Colonic mucosa (tissue), 4 donors: ENCODE measurements at regions not wholly inside any gene's neighbourhood (a gene's known extent, or its start where the extent isn't known, plus 50 kb on each side); places are given as distances from the start of the nearest gene placed in this dataset.

ENCODE experiments used
- DNase-seq: peaks from one replicate; pipeline ENCODE4 v3.0.0-alpha.2; 2020
- H3K27ac ChIP-seq: fragments of 200-600 bp; one replicate; pipeline ENCODE4 v1.8.0; 2021
- H3K27me3 ChIP-seq: fragments of 200-600 bp; one replicate; pipeline ENCODE4 v1.8.0; 2021
- H3K36me3 ChIP-seq: fragments of 200-600 bp; one replicate; pipeline ENCODE4 v1.8.0; 2021
- H3K4me1 ChIP-seq: fragments of 200-600 bp; one replicate; pipeline ENCODE4 v1.8.0; 2021; ENCODE audit warnings: mild to moderate bottlenecking
- H3K4me3 ChIP-seq: fragments of 200-600 bp; one replicate; pipeline ENCODE4 v1.8.0; 2021
- H3K9ac ChIP-seq, 2 donors: one replicate each; pipeline ENCODE4 v1.7.0; 2013; ENCODE audit warnings: control low read depth in 2 of 2, low read depth in 2 of 2, low read length in 2 of 2
- H3K9me3 ChIP-seq: fragments of 200-600 bp; one replicate; pipeline ENCODE4 v1.8.0; 2021
- intact Hi-C: fragments of 100-400 bp; cut with DNase I; formaldehyde crosslinking; loops from one replicate; pipeline ENCODE4 v1.14.1; 2022
- TF ChIP-seq, protein P1 (sequence below): fragments of 200-600 bp; IDR thresholded peaks from one replicate; pipeline ENCODE4 v1.8.0; 2022; ENCODE audit warnings: antibody characterized with exemption, mild to moderate bottlenecking
- donor health status: healthy.
- donor health status: DM: no; HTN: no; CAD: no.
- donor health status: DM: no; HTN: no; CAD: no.

DNA sequence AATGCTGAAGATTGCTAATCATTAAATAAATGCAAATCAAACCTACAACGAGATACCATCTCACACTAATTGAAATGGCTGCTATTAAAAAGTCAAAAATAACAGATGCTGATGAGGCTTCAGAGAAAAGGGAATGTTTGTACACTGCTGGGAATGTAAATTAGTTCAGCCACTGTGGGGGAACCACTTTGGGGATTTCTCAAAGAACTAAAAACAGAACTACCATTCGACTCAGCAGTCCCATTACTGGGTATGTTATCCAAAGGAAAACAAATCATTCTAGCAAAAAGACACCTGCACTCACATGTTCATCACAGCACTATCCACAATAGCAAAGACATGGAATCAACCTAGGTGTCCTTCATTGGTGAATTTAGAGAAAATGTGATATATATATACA is 379.0 kb upstream of the CNTNAP2 start:
- no peak for DNase-seq
- no peaks in the 10 kb centered on the region for H3K36me3 ChIP-seq
- no peaks in the 10 kb centered on the region for H3K4me1 ChIP-seq
- no peak overlapping the region for H3K4me3 ChIP-seq
- intact Hi-C loops = no loop called here
- no peak overlapping the region for H3K27ac ChIP-seq
- no peak overlapping the region for H3K9ac ChIP-seq
- TF ChIP-seq, protein P1, sequence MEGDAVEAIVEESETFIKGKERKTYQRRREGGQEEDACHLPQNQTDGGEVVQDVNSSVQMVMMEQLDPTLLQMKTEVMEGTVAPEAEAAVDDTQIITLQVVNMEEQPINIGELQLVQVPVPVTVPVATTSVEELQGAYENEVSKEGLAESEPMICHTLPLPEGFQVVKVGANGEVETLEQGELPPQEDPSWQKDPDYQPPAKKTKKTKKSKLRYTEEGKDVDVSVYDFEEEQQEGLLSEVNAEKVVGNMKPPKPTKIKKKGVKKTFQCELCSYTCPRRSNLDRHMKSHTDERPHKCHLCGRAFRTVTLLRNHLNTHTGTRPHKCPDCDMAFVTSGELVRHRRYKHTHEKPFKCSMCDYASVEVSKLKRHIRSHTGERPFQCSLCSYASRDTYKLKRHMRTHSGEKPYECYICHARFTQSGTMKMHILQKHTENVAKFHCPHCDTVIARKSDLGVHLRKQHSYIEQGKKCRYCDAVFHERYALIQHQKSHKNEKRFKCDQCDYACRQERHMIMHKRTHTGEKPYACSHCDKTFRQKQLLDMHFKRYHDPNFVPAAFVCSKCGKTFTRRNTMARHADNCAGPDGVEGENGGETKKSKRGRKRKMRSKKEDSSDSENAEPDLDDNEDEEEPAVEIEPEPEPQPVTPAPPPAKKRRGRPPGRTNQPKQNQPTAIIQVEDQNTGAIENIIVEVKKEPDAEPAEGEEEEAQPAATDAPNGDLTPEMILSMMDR = no peak
- H3K27me3 ChIP-seq = no peaks in the 10 kb centered on the region
- no peaks in the 10 kb centered on the region for H3K9me3 ChIP-seq

DNA sequence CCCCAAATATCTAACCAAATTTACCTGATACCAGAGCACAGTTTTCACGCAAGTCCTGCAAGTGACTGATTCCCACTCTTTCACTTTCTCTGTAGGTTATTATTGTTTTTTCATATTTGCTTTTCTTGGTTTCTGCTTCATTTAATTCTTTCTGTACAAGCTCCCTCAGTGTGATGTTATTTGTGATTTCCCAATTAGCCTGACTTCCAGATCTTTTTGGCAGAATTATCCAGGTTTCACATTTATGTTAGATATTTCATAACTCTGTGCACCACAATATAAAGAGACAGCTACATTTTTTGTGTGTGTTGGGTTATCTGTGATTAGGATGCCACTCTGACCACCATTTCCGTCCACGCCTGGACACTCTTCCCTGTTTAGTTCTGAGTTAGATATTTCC is 381.5 kb upstream of the CNTNAP2 start:
- TF ChIP-seq, protein P1 = no peak
- DNase-seq = no peak

DNA sequence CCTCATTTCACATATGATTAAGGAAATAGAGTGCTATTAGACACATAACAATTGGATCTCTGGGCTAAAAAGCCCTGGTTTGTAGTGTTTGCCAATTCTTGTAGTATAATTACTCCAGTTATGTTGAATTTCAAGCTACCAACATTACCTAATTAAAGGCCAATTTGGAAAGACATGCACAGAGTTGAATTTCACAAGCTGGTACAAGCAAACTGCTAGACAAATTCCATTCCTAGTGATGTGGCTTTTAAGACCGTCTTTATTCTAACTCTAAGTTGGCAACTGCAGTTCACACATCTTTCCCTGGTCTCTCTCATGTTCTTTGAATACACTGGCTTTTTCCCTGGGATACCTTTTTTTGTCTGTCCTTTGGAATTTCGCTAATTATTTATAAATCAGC is 384.1 kb upstream of the CNTNAP2 start:
- H3K36me3 ChIP-seq = no peaks in the 10 kb centered on the region
- H3K9ac ChIP-seq = no peak overlapping the region
- H3K4me3 ChIP-seq = no peak overlapping the region
- no peak for DNase-seq
- intact Hi-C loops = no loop called here
- no peaks in the 10 kb centered on the region for H3K4me1 ChIP-seq
- no peaks in the 10 kb centered on the region for H3K27me3 ChIP-seq
- H3K9me3 ChIP-seq = no peaks in the 10 kb centered on the region
- no peak overlapping the region for H3K27ac ChIP-seq
- TF ChIP-seq, protein P1 = no peak

More for the DNA sequence above, 381.5 kb upstream of the CNTNAP2 start:
- intact Hi-C loops = no loop called here
- Histone ChIP-seq H3K27me3 (no peaks in the 10 kb centered on the region), H3K9ac (no peak overlapping the region), H3K27ac (no peak overlapping the region), H3K4me3 (no peak overlapping the region), H3K36me3 (no peaks in the 10 kb centered on the region), H3K9me3 (no peaks in the 10 kb centered on the region), H3K4me1 (no peaks in the 10 kb centered on the region)

DNA sequence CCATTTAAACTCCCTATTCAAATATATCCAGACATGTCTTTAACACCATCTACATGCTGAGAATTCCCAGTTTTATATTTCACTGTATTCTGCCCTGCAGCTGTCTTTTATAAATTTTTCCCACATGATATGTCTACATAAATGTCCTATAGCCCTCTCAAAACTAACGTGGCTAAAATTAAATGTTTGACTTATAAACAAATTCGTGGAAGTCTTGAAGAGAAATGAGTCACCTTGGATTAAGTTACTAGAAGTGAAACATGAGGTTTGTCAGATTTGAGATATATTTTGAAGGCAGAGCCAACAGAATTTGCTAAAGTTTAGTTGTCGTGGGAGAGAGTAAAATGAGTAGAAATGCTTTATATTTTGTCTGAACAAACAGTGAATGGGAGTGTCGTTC is 386.9 kb upstream of the CNTNAP2 start:
- H3K27me3 ChIP-seq = no peaks in the 10 kb centered on the region
- H3K4me1 ChIP-seq = no peaks in the 10 kb centered on the region
- H3K36me3 ChIP-seq = no peaks in the 10 kb centered on the region
- intact Hi-C loops = no loop called here
- H3K9ac ChIP-seq = no peak overlapping the region
- H3K4me3 ChIP-seq = no peak overlapping the region
- H3K27ac ChIP-seq = no peak overlapping the region
- H3K9me3 ChIP-seq = no peaks in the 10 kb centered on the region
- DNase-seq = no peak
- TF ChIP-seq, protein P1 = no peak

DNA sequence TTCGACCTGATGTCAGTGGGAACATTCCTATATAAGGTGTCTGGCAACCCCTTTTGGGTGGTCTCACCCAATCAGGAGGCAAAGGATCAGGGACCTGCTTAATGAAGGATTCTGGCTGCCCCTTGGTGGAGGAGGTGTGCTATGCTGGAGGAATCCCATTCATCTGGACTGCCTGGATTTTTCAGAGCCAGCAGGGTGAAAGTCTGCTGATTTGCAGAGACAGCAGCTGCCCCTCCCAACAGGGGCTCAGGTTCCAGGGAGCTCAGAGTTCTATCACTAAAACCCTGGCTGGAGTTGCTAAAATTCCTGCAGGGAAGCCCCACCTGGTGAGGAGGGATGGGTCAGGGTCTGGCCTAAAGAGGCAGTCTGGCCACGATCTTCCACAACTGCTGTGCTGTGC is 398.5 kb upstream of the CNTNAP2 start:
- no peak for DNase-seq
- H3K27ac ChIP-seq = no peak overlapping the region
- H3K36me3 ChIP-seq = no peaks in the 10 kb centered on the region
- no peaks in the 10 kb centered on the region for H3K27me3 ChIP-seq
- TF ChIP-seq, protein P1 = no peak
- no peak overlapping the region for H3K9ac ChIP-seq
- no peaks in the 10 kb centered on the region for H3K9me3 ChIP-seq
- H3K4me1 ChIP-seq = no peaks in the 10 kb centered on the region
- intact Hi-C loops = no loop called here
- H3K4me3 ChIP-seq = no peak overlapping the region

DNA sequence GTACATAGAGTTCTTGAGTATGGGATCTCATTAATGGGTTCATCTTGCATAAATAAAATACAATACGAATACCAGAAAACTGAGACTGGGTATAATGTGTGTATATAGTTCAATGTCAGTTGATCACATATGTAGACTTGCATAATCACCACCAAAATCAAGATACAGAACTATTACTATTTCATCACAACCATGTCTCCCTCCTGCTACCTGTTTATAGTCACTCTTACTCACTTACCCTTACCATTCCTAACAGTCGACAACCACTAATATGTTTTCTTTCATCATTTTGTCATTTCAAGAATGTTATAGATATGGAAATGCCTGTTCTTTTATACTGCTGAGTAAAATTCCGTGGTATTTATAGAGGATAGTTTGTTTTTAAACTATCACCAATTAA is 416.1 kb upstream of the CNTNAP2 start:
- Histone ChIP-seq H3K9me3 (no peaks in the 10 kb centered on the region), H3K27me3 (no peaks in the 10 kb centered on the region), H3K27ac (no peak overlapping the region), H3K9ac (no peak overlapping the region), H3K4me1 (no peaks in the 10 kb centered on the region), H3K36me3 (no peaks in the 10 kb centered on the region), H3K4me3 (no peak overlapping the region)
- intact Hi-C loops = no loop called here
- DNase-seq = no peak
- TF ChIP-seq, protein P1 = no peak
